Prostate gland (tissue), 2 donors: ENCODE measurements at regions not wholly inside any gene's neighbourhood (a gene's known extent, or its start where the extent isn't known, plus 50 kb on each side); places are given as distances from the start of the nearest gene placed in this dataset.

Experiments
- DNase-seq: peaks from one replicate; pipeline ENCODE4 v3.0.0-alpha.2; 2019; ENCODE audit warnings: low spot score
- H3K27ac ChIP-seq, 2 donors: fragments of 200-600 bp; sonication (generic); 2 replicates each; pipeline ENCODE4 v1.5.1; 2017 to 2019
- H3K27me3 ChIP-seq: fragments of 200-600 bp; sonication (generic); replicated peaks from 2 replicates; pipeline ENCODE4 v1.5.1; 2019; ENCODE audit not compliant: insufficient read depth
- H3K36me3 ChIP-seq, 2 donors: fragments of 200-600 bp; sonication (generic); 1 replicate in 1 of 2; 2 replicates in 1 of 2; pipeline versions ENCODE4 v1.5.1 to v1.8.1; 2017 to 2019
- H3K4me1 ChIP-seq: fragments of 200-600 bp; sonication (generic); replicated peaks from 2 replicates; pipeline ENCODE4 v1.5.1; 2019
- H3K4me3 ChIP-seq, 2 donors: fragments of 200-600 bp; sonication (generic); 2 replicates each; pipeline ENCODE4 v1.5.1; 2017 to 2019
- H3K9me3 ChIP-seq: fragments of 200-600 bp; sonication (generic); 2 replicates; pipeline ENCODE4 v1.5.1; 2017
- CTCF ChIP-seq, 4 experiments: fragments of 200-600 bp in 2 of 4; fragments of 450-650 bp in 2 of 4; sonication (generic) in 2 of 4; IDR thresholded peaks; 1 replicate in 3 of 4; 2 replicates in 1 of 4; pipeline ENCODE4 v1.5.1; 2016 to 2019; ENCODE audit warnings: antibody characterized with exemption in 4 of 4, mild to moderate bottlenecking in 2 of 4, moderate library complexity in 2 of 4
- POLR2A ChIP-seq: fragments of 450-650 bp; IDR thresholded peaks from one replicate; pipeline ENCODE4 v1.6.1; 2016; ENCODE audit warnings: antibody characterized with exemption, mild to moderate bottlenecking
- POLR2AphosphoS5 ChIP-seq: sonication (generic); formaldehyde crosslinking; IDR thresholded peaks from one replicate; pipeline ENCODE4 v1.6.1; 2017; ENCODE audit warnings: antibody characterized with exemption
- WGBS: methylation state at CpG from one replicate; pipeline ENCODE4 v1.1.5; 2018; 5-methylcytosine and 5-hydroxymethylcytosine counted together
- intact Hi-C: fragments of 100-400 bp; cut with DNase I; formaldehyde crosslinking; loops from one replicate; pipeline ENCODE4 v1.14.2; 2022

GRCh38 chr2:150011161-150011730, 423.7 kb upstream of the MMADHC start:
- H3K9me3 ChIP-seq = no peaks in the 10 kb centered on the region
- DNase-seq = no peak
- no peaks in the 10 kb centered on the region for H3K27me3 ChIP-seq
- H3K4me1 ChIP-seq = no peaks in the 10 kb centered on the region
- WGBS = 72% methylated on average over 3 of the region's 3 CpGs
- H3K4me3 ChIP-seq = no peak overlapping the region
- no peaks in the 10 kb centered on the region for H3K36me3 ChIP-seq
- intact Hi-C loops = no loop called here
- no peak for TF ChIP-seq POLR2AphosphoS5
- TF ChIP-seq POLR2A = no peak
- TF ChIP-seq CTCF (IDR thresholded peaks at IDR 0.05) = no peak
- no peak overlapping the region for H3K27ac ChIP-seq

- intact Hi-C loops = no loop called here
- Histone ChIP-seq H3K36me3 (no peaks in the 10 kb centered on the region), H3K27ac (no peak overlapping the region), H3K9me3 (no peaks in the 10 kb centered on the region), H3K4me3 (no peak overlapping the region), H3K4me1 (no peaks in the 10 kb centered on the region), H3K27me3 (no peaks in the 10 kb centered on the region)
- TF ChIP-seq CTCF (IDR thresholded peaks at IDR 0.05) (no peak), POLR2A (no peak)
- WGBS = 95% methylated on average over 1 of the region's 1 CpG
- DNase-seq = no peak
These were observed 421.3 kb upstream of the MMADHC start for GRCh38 chr2:150008901-150009300.

- no peaks in the 10 kb centered on the region for H3K36me3 ChIP-seq
- no peak overlapping the region for H3K4me3 ChIP-seq
- 97% methylated on average over 1 of the region's 1 CpG for WGBS
- no peak for DNase-seq
- H3K27ac ChIP-seq = no peak overlapping the region
- no peaks in the 10 kb centered on the region for H3K4me1 ChIP-seq
- intact Hi-C loops = no loop called here
- no peak for TF ChIP-seq POLR2A
- TF ChIP-seq POLR2AphosphoS5 = no peak
- no peak for TF ChIP-seq CTCF (IDR thresholded peaks at IDR 0.05)
- H3K27me3 ChIP-seq = no peaks in the 10 kb centered on the region
- H3K9me3 ChIP-seq = no peaks in the 10 kb centered on the region
These were observed 420.3 kb upstream of the MMADHC start for GRCh38 chr2:150007815-150008430.

- no peak overlapping the region for H3K4me3 ChIP-seq
- no peaks in the 10 kb centered on the region for H3K9me3 ChIP-seq
- no peaks in the 10 kb centered on the region for H3K36me3 ChIP-seq
- 64% methylated on average over 4 of the region's 4 CpGs for WGBS
- TF ChIP-seq POLR2A (no peak), CTCF (IDR thresholded peaks at IDR 0.05) (no peak), POLR2AphosphoS5 (no peak)
- intact Hi-C loops = no loop called here
- no peaks in the 10 kb centered on the region for H3K27me3 ChIP-seq
- H3K4me1 ChIP-seq = no peaks in the 10 kb centered on the region
- no peak overlapping the region for H3K27ac ChIP-seq
- no peak for DNase-seq
These were observed 419.0 kb upstream of the MMADHC start for GRCh38 chr2:150006591-150006990.

- H3K4me1 ChIP-seq = no peaks in the 10 kb centered on the region
- no peaks in the 10 kb centered on the region for H3K36me3 ChIP-seq
- DNase-seq = no peak
- H3K9me3 ChIP-seq = no peaks in the 10 kb centered on the region
- no peak overlapping the region for H3K27ac ChIP-seq
- 100% methylated on average over 1 of the region's 1 CpG for WGBS
- intact Hi-C loops = no loop called here
- no peaks in the 10 kb centered on the region for H3K27me3 ChIP-seq
- TF ChIP-seq CTCF (IDR thresholded peaks at IDR 0.05) (no peak), POLR2A (no peak), POLR2AphosphoS5 (no peak)
- H3K4me3 ChIP-seq = no peak overlapping the region
These were observed 416.0 kb upstream of the MMADHC start for GRCh38 chr2:150003544-150003943.
